ENCODE measurements at regions not wholly inside any gene's neighbourhood (a gene's known extent, or its start where the extent isn't known, plus 50 kb on each side); places are given as distances from the start of the nearest gene placed in this dataset.

- TF ChIP-seq POLR2A (conservative IDR thresholded peaks at IDR 0.05) (no peak), KLF6 (CRISPR knock-in tag; IDR thresholded peaks at IDR 0.05; ENCODE audit: borderline replicate concordance) (no peak), EZH2 (IDR thresholded peaks at IDR 0.05; ENCODE audit: borderline replicate concordance, low read depth, low read length) (no peak), SREBF1 (IDR thresholded peaks at IDR 0.05; ENCODE audit: borderline replicate concordance, low read depth, low read length) (no peak), RERE (CRISPR knock-in tag; IDR thresholded peaks at IDR 0.05; ENCODE audit: borderline replicate concordance) (no peak), REST (IDR thresholded peaks at IDR 0.05; ENCODE audit: borderline replicate concordance) (no peak), REST (CRISPR knock-in tag; IDR thresholded peaks at IDR 0.05; ENCODE audit: low read depth) (no peak), MAX (CRISPR knock-in tag; IDR thresholded peaks at IDR 0.05) (no peak), CHD2 (IDR thresholded peaks at IDR 0.05; ENCODE audit: low read depth, low read length) (no peak), TEAD4 (IDR thresholded peaks at IDR 0.05; ENCODE audit: low read length) (no peak), TEAD4 (CRISPR knock-in tag; IDR thresholded peaks at IDR 0.05; ENCODE audit: borderline replicate concordance) (no peak), ARID2 (IDR thresholded peaks at IDR 0.05) (no peak), ZKSCAN8 (CRISPR knock-in tag; IDR thresholded peaks at IDR 0.05) (no peak), CTCF (IDR thresholded peaks at IDR 0.05 in 2 of 3, conservative IDR thresholded peaks at IDR 0.05 in 1 of 3; ENCODE audit: insufficient read depth in 2 of 3, low read depth in 1 of 3, low read length in 3 of 3) (no peak)
Measured at GRCh38 chr2:150353376-150353775, 134.1 kb downstream of the RND3 start.

Data from K562 (cell line).